Lower leg skin (tissue), 4 donors: ENCODE measurements at regions not wholly inside any gene's neighbourhood (a gene's known extent, or its start where the extent isn't known, plus 50 kb on each side); places are given as distances from the start of the nearest gene placed in this dataset.
"Not testable (repeated sequence)": the region's sequence is repeated elsewhere in the genome, so short reads cannot be mapped to it uniquely, and the experiment has no call there.

Source experiments
- DNase-seq, 2 donors: peaks; one replicate each; pipeline ENCODE4 v3.0.0-alpha.2; 2019; ENCODE audit warnings: low spot score in 2 of 2
- H3K4me3 ChIP-seq: fragments of 200-600 bp; sonication (generic); 2 replicates; pipeline ENCODE4 v1.5.1; 2017; ENCODE audit warnings: mild to moderate bottlenecking, low read depth; ENCODE audit not compliant: poor library complexity, severe bottlenecking
- POLR2A ChIP-seq, 2 donors: fragments of 450-650 bp; IDR thresholded peaks; one replicate each; pipeline ENCODE4 v1.6.1; 2016 to 2017; ENCODE audit warnings: antibody characterized with exemption in 2 of 2, mild to moderate bottlenecking in 1 of 2, moderate library complexity in 1 of 2
- WGBS, 2 donors: methylation state at CpG; one replicate each; pipeline ENCODE4 v1.1.5; 2018; 5-methylcytosine and 5-hydroxymethylcytosine counted together
- intact Hi-C: fragments of 100-400 bp; cut with DNase I; formaldehyde crosslinking; loops from one replicate; pipeline ENCODE4 v1.15.0; 2023; ENCODE audit warnings: low total_unique reads
- TF ChIP-seq, protein P1 (sequence below), 3 donors: fragments of 450-650 bp; IDR thresholded peaks; one replicate each; pipeline ENCODE4 v1.5.1; 2016; ENCODE audit warnings: antibody characterized with exemption in 3 of 3, mild to moderate bottlenecking in 3 of 3, moderate library complexity in 2 of 3

DNA sequence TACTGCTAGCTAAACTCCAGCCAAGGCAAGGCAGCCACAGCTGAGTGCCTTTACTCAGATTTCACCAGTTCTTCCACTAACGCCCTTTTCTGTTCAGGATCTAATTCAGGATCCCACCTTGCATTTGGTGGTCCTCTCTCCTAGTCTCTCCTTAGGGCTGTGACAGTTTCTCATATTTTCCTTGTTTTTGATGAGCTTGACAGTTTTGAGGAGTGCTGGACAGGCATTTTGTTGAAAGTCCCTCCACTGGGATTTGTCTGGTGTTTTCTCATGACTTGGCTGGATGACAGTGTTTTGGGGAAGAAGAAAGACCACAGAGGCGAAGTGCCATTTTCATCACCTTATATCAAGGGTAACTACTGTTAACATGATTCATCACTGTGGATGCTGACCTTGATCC lies 162.3 kb upstream of the TSC22D1 start:
- H3K4me3 ChIP-seq: no peak overlapping the region
- DNase-seq: no peak
- intact Hi-C loops: no loop called here
- no peak for TF ChIP-seq POLR2A (IDR thresholded peaks at IDR 0.05)
- TF ChIP-seq, protein P1, sequence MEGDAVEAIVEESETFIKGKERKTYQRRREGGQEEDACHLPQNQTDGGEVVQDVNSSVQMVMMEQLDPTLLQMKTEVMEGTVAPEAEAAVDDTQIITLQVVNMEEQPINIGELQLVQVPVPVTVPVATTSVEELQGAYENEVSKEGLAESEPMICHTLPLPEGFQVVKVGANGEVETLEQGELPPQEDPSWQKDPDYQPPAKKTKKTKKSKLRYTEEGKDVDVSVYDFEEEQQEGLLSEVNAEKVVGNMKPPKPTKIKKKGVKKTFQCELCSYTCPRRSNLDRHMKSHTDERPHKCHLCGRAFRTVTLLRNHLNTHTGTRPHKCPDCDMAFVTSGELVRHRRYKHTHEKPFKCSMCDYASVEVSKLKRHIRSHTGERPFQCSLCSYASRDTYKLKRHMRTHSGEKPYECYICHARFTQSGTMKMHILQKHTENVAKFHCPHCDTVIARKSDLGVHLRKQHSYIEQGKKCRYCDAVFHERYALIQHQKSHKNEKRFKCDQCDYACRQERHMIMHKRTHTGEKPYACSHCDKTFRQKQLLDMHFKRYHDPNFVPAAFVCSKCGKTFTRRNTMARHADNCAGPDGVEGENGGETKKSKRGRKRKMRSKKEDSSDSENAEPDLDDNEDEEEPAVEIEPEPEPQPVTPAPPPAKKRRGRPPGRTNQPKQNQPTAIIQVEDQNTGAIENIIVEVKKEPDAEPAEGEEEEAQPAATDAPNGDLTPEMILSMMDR (IDR thresholded peaks at IDR 0.05): no peak
- 83 to 84% methylated on average over 2 of the region's 2 CpGs for whole genome bisulfite sequencing, 2 donors

DNA sequence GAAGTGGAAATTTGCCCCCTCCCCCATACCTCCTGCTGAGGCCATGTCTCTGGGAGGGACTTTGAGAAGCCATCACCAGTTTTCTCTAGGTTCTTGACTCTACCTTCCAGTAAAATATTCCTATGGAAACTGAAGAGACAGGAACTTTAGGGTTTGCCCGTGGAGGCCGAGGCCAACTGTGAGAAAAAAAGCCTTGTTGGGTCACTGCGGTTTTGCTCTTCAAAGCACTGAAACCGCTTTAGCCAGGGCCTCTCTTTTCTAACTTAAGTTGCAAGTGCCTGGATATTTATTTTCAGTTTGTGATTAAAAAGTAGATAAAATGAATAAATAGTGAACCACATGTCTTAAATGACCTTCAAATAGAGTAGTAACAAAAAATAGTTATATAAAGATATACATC lies 159.7 kb upstream of the TSC22D1 start:
- TF ChIP-seq, protein P1 (IDR thresholded peaks at IDR 0.05): no peak
- no peak for TF ChIP-seq POLR2A (IDR thresholded peaks at IDR 0.05)
- WGBS, 2 donors: 91 to 95% methylated on average over 4 of the region's 4 CpGs
- no peak for DNase-seq
- H3K4me3 ChIP-seq: no peak overlapping the region
- intact Hi-C loops: no loop called here

DNA sequence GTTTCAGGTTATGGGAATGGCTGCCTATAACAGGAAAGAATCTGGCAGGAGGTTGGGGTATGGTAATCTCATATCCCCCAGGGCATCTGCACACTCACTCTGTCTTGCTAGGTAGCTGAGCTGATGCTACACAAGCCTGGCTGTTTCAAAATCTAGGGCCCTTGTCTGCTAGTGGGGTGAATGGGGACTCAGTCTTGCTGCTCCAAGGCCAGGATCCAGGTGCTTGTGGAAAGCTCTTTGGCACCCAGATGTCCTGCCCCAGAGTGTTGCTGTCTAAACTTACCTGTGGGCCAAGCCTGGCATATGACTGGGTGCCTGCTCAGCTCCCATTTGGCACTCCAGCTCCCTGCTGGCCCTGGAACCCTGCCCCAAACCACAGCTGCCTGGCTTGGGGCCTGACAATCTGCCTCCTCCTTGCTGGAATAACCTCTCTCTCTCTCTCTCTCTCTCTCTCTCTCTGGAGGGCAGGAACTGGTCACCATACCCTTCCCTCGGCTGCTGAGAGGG lies 158.1 kb upstream of the TSC22D1 start:
- intact Hi-C loops: no loop called here
- DNase-seq: peak in 1 of 2 donors; percentile 89
- no peak for TF ChIP-seq POLR2A (IDR thresholded peaks at IDR 0.05)
- TF ChIP-seq, protein P1 (IDR thresholded peaks at IDR 0.05): no peak
- no peak overlapping the region for H3K4me3 ChIP-seq
- 0 to 32% methylated on average over 1 of the region's 1 CpG for WGBS, 2 donors

DNA sequence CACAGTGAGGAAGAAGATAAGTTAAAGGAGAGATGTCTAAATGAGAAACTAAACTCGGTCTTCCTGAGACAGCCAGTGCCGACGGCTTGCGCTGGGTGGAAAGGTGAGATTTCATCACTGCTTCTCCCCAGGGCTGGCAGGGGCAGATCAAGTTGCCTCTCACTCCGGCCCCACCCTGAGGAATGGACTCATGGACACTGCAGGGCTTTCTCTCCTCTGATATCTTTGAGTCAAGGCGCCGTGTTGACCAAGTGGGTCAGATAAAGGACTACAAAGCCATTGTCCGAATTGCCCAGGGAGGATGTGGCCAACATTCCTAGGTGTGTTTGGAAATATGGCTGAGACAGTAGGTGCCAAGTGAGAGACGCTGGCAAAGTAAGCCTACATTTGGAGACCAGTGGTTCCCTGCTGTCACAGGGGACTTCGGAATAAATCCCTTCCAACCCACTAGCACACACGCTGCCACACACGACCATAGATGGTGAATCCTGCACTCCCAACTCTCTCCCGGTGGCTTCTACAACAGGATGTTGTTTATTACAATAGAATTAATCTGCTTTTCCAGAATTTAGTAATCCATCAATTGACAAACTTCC lies 156.5 kb upstream of the TSC22D1 start:
- WGBS, 2 donors: 85 to 86% methylated on average over 13 of the region's 13 CpGs
- H3K4me3 ChIP-seq: no peak overlapping the region
- intact Hi-C loops: no loop called here
- TF ChIP-seq POLR2A (IDR thresholded peaks at IDR 0.05): no peak
- TF ChIP-seq, protein P1 (IDR thresholded peaks at IDR 0.05): no peak
- DNase-seq: peak in 1 of 2 donors; percentile 46

DNA sequence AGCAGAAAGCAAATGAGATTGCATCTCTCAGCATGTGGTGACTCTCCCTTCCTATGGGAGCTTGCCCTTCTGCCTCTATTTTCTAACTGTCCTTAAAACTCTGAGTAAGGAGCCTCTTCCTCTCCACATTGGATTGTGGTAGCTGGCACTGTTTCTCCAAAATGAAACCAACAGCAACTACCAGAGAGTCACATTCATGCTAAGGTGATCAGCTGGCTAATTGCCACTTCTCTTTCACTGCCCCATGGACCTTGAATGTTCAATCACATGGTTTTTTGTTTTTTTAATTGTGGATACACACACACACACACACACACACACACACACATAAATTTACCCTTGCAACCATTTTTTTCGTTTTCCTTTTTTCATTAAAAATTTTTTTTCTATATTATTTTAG lies 154.7 kb upstream of the TSC22D1 start:
- H3K4me3 ChIP-seq: no peak overlapping the region
- WGBS, 2 donors: 29 to 45% methylated on average over 1 of the region's 1 CpG
- DNase-seq: peak in 1 of 2 donors; percentile 7
- intact Hi-C loops: no loop called here
- TF ChIP-seq, protein P1 (IDR thresholded peaks at IDR 0.05): no peak
- TF ChIP-seq POLR2A (IDR thresholded peaks at IDR 0.05): no peak

DNA sequence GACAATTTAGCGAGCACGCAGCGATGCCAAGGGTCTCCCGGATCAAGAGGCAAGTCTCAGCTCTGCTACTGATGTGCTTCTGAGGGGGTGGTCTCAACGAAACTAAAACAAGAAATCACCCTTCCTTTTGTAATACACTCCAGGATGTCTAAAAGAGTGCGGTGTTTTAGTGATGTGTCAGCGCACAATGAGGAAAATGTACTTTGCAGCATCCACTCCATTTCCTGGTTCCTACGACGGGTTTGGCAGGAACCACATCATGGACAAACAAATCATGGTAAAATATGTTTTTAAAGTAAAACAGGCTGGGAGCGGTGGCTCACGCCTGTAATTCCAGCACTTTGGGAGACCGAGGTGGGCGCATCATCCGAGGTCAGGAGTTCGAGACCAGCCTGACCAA lies 154.0 kb upstream of the TSC22D1 start:
- no peak overlapping the region for H3K4me3 ChIP-seq
- no peak for DNase-seq
- intact Hi-C loops: no loop called here
- TF ChIP-seq, protein P1 (IDR thresholded peaks at IDR 0.05): no peak
- TF ChIP-seq POLR2A (IDR thresholded peaks at IDR 0.05): no peak
- WGBS, 2 donors: 89 to 92% methylated on average over 15 of the region's 15 CpGs

DNA sequence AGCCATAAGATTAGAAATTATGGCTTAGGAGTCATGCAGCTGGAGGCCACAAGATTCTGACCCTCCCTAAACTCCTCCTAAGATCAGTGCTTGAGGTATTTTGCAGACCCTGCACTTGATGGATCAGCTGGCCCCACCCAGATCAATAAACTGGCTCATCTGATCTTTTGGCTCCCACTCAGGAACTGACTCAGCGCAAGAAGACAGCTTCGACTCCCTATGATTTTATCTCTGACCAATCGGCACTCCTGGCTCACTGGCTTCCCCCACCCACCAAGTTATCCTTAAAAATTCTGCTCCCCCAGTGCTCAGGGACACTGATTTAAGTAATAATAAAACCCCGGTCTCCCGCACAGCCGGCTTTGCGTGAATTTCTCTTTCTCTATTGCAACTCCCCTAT lies 151.5 kb upstream of the TSC22D1 start:
- WGBS, 2 donors: 84 to 85% methylated on average over 7 of the region's 7 CpGs
- peak in 1 of 2 donors; percentile 64 for DNase-seq
- H3K4me3 ChIP-seq, intact Hi-C loops: not testable (repeated sequence)
